ENCODE measurements at regions not wholly inside any gene's neighbourhood (a gene's known extent, or its start where the extent isn't known, plus 50 kb on each side); places are given as distances from the start of the nearest gene placed in this dataset.

GRCh38 chr10:62560201-62560819 is 186.1 kb downstream of the ZNF365 start:
- FAIRE-seq, result no peak
- TF ChIP-seq PAX5 (IDR thresholded peaks at IDR 0.05; ENCODE audit: insufficient read depth, low read length, severe bottlenecking) (no peak), TAF1 (IDR thresholded peaks at IDR 0.05; ENCODE audit: low read depth, low read length) (no peak), POLR2A (IDR thresholded peaks at IDR 0.05; ENCODE audit: low read depth, low read length) (no peak), SPI1 (IDR thresholded peaks at IDR 0.05; ENCODE audit: low read depth, low read length) (no peak)
- no peak for DNase-seq (ENCODE audit: insufficient read length, low spot score)

DNA sequence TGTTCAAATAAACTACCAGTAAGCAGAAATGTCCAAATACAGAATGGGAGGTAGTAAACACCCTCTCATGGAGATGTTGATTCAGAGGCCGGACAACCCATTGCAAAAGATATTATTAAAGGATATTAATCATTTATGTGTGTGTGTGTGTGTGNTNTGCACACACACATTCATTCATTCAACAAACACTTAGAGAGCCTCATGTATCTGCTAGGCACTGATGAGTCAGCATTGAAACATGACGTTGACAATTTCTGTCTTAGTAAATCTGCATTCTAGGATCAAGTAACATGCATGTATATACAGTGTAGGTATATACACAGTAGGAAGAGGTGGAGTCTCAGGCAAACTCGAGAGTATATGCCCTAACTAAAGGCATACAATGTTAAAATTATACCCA is 187.0 kb downstream of the ZNF365 start:
- TF ChIP-seq TAF1 (IDR thresholded peaks at IDR 0.05; ENCODE audit: low read depth, low read length) (no peak), PAX5 (IDR thresholded peaks at IDR 0.05; ENCODE audit: insufficient read depth, low read length, severe bottlenecking) (no peak), POU2F2 (IDR thresholded peaks at IDR 0.05; ENCODE audit: low read depth, low read length) (no peak), POLR2A (IDR thresholded peaks at IDR 0.05; ENCODE audit: low read depth, low read length) (no peak), SPI1 (IDR thresholded peaks at IDR 0.05; ENCODE audit: low read depth, low read length) (no peak), POLR2AphosphoS5 (IDR thresholded peaks at IDR 0.05; ENCODE audit: low read depth, low read length) (no peak)
- no peak for DNase-seq (ENCODE audit: insufficient read length, low spot score)
- no peak for FAIRE-seq

DNA sequence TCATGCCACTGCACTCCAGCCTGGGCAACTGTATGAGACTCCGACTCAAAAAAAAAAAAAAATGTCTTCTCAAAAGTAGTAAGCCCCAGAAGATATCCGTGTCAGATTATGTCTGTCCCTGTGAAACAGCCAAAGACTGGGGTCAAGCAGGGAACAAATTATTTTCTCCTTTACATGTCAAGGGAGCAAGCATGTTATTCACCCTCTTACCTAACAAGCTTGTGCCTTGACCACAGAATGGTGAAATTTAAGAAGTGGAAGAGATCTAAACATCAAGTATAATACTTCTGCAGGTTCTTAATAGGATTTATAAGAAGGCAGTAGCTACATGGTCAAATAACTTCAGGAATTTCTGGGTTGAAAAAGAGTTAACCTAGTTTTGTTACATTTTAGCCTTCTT is 187.9 kb downstream of the ZNF365 start:
- TF ChIP-seq POLR2A (IDR thresholded peaks at IDR 0.05; ENCODE audit: low read depth, low read length) (no peak), SPI1 (IDR thresholded peaks at IDR 0.05; ENCODE audit: low read depth, low read length) (no peak), TAF1 (IDR thresholded peaks at IDR 0.05; ENCODE audit: low read depth, low read length) (no peak), PAX5 (IDR thresholded peaks at IDR 0.05; ENCODE audit: insufficient read depth, low read length, severe bottlenecking) (no peak), POU2F2 (IDR thresholded peaks at IDR 0.05; ENCODE audit: low read depth, low read length) (no peak), POLR2AphosphoS5 (IDR thresholded peaks at IDR 0.05; ENCODE audit: low read depth, low read length) (no peak)
- no peak for FAIRE-seq
- DNase-seq (ENCODE audit: insufficient read length, low spot score), result no peak

GRCh38 chr10:62562795-62563194 is 188.6 kb downstream of the ZNF365 start:
- no peak for DNase-seq (ENCODE audit: insufficient read length, low spot score)
- FAIRE-seq, result no peak
- TF ChIP-seq PAX5 (IDR thresholded peaks at IDR 0.05; ENCODE audit: insufficient read depth, low read length, severe bottlenecking), result no peak
- TF ChIP-seq SPI1 (IDR thresholded peaks at IDR 0.05; ENCODE audit: low read depth, low read length), result no peak
- TF ChIP-seq TAF1 (IDR thresholded peaks at IDR 0.05; ENCODE audit: low read depth, low read length), result no peak
- TF ChIP-seq POLR2A (IDR thresholded peaks at IDR 0.05; ENCODE audit: low read depth, low read length), result no peak
- no peak for TF ChIP-seq POLR2AphosphoS5 (IDR thresholded peaks at IDR 0.05; ENCODE audit: low read depth, low read length)
- TF ChIP-seq POU2F2 (IDR thresholded peaks at IDR 0.05; ENCODE audit: low read depth, low read length), result no peak

DNA sequence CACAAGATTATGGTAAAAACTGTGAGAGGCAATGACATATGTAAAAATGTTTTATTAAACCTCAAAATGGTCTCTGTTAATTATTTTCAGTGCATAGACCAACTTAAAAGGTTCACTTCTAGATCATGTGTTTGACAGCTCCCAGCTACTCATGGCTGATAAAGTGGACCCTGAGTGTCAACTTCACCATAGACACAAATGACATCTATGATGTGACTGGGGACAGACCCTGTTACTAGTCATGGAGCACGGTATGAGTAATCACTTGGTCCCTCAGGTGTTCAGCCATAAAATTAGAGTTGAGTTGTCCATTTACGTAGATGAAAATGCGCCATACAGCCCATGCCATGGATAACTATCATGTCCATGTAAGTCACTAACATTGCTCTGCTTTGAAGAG is 199.8 kb downstream of the ZNF365 start:
- FAIRE-seq, result no peak

GRCh38 chr10:62577076-62577475 is 202.9 kb downstream of the ZNF365 start:
- no peak for TF ChIP-seq POU2F2 (IDR thresholded peaks at IDR 0.05; ENCODE audit: low read depth, low read length)
- no peak for TF ChIP-seq PAX5 (IDR thresholded peaks at IDR 0.05; ENCODE audit: insufficient read depth, low read length, severe bottlenecking)
- TF ChIP-seq POLR2A (IDR thresholded peaks at IDR 0.05; ENCODE audit: low read depth, low read length), result no peak
- no peak for TF ChIP-seq POLR2AphosphoS5 (IDR thresholded peaks at IDR 0.05; ENCODE audit: low read depth, low read length)
- TF ChIP-seq TAF1 (IDR thresholded peaks at IDR 0.05; ENCODE audit: low read depth, low read length), result no peak
- TF ChIP-seq SPI1 (IDR thresholded peaks at IDR 0.05; ENCODE audit: low read depth, low read length), result no peak
- no peak for DNase-seq (ENCODE audit: insufficient read length, low spot score)
- no peak for FAIRE-seq

More for the DNA sequence above, 199.8 kb downstream of the ZNF365 start:
- TF ChIP-seq POU2F2 (IDR thresholded peaks at IDR 0.05; ENCODE audit: low read depth, low read length) (no peak), TAF1 (IDR thresholded peaks at IDR 0.05; ENCODE audit: low read depth, low read length) (no peak), PAX5 (IDR thresholded peaks at IDR 0.05; ENCODE audit: insufficient read depth, low read length, severe bottlenecking) (no peak), POLR2AphosphoS5 (IDR thresholded peaks at IDR 0.05; ENCODE audit: low read depth, low read length) (no peak)
- no peak for DNase-seq (ENCODE audit: insufficient read length, low spot score)

DNA sequence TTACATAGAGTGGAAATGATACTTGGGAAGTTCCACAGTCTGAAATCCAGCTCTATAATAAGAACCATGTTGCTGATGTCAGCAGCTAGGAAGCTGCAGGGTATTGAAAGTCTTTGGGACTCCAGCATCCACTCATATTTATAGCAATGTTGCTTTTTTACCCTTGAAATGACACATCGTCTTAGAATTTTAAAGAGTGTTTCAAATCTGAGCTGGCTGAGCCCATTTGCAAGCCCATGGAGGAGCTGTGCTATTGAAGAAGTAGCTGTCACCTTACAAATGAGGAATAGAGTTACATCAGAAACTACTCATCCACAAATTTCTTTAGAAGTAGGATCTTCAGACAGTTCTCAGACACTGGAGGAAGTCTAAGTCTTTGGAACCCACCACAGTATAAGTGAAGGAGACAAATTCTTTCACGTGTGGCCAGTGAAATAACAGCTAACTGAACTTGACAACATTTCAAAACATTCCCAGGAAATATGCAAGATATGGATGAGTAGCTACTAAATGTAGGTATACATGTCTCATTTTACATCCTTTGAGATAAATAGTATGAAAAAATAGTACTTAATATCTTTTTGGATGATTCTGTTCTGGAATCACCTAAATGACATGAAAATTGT is 203.6 kb downstream of the ZNF365 start:
- TF ChIP-seq POLR2AphosphoS5 (IDR thresholded peaks at IDR 0.05; ENCODE audit: low read depth, low read length) (no peak), TAF1 (IDR thresholded peaks at IDR 0.05; ENCODE audit: low read depth, low read length) (no peak), PAX5 (IDR thresholded peaks at IDR 0.05; ENCODE audit: insufficient read depth, low read length, severe bottlenecking) (no peak), POU2F2 (IDR thresholded peaks at IDR 0.05; ENCODE audit: low read depth, low read length) (no peak), SPI1 (IDR thresholded peaks at IDR 0.05; ENCODE audit: low read depth, low read length) (no peak), POLR2A (IDR thresholded peaks at IDR 0.05; ENCODE audit: low read depth, low read length) (no peak)
- FAIRE-seq, result no peak
- DNase-seq (ENCODE audit: insufficient read length, low spot score), result no peak

- TF ChIP-seq PAX5 (IDR thresholded peaks at IDR 0.05; ENCODE audit: insufficient read depth, low read length, severe bottlenecking) (no peak), SPI1 (IDR thresholded peaks at IDR 0.05; ENCODE audit: low read depth, low read length) (no peak), POLR2AphosphoS5 (IDR thresholded peaks at IDR 0.05; ENCODE audit: low read depth, low read length) (no peak), TAF1 (IDR thresholded peaks at IDR 0.05; ENCODE audit: low read depth, low read length) (no peak), POLR2A (IDR thresholded peaks at IDR 0.05; ENCODE audit: low read depth, low read length) (no peak), POU2F2 (IDR thresholded peaks at IDR 0.05; ENCODE audit: low read depth, low read length) (no peak)
- FAIRE-seq (no peak), DNase-seq (ENCODE audit: insufficient read length, low spot score) (no peak)
Measured at GRCh38 chr10:62578301-62578700, 204.1 kb downstream of the ZNF365 start.

- TF ChIP-seq POLR2AphosphoS5 (IDR thresholded peaks at IDR 0.05; ENCODE audit: low read depth, low read length) (no peak), POU2F2 (IDR thresholded peaks at IDR 0.05; ENCODE audit: low read depth, low read length) (no peak), POLR2A (IDR thresholded peaks at IDR 0.05; ENCODE audit: low read depth, low read length) (no peak), PAX5 (IDR thresholded peaks at IDR 0.05; ENCODE audit: insufficient read depth, low read length, severe bottlenecking) (no peak), TAF1 (IDR thresholded peaks at IDR 0.05; ENCODE audit: low read depth, low read length) (no peak), SPI1 (IDR thresholded peaks at IDR 0.05; ENCODE audit: low read depth, low read length) (no peak)
- no peak for FAIRE-seq
Measured at GRCh38 chr10:62578916-62579315, 204.7 kb downstream of the ZNF365 start.

More at GRCh38 chr10:62578916-62579315, 204.7 kb downstream of the ZNF365 start:
- no peak for DNase-seq (ENCODE audit: insufficient read length, low spot score)

Data from GM12891 (cell line).